ENCODE measurements at regions not wholly inside any gene's neighbourhood (a gene's known extent, or its start where the extent isn't known, plus 50 kb on each side); places are given as distances from the start of the nearest gene placed in this dataset.

GRCh38 chr5:148733601-148734438, 79.5 kb upstream of the HTR4 start:
- Histone ChIP-seq H3K9me3 (replicated peaks; ENCODE audit: control insufficient read depth, insufficient read depth, low read length) (no peaks in the 10 kb centered on the region), H3K4me1 (ENCODE audit: control insufficient read depth, extremely low read depth, insufficient read depth, low read length) (peaks cover 23% of the 10 kb centered on the region), H3K4me3 (replicated peaks in 1 of 3; ENCODE audit: insufficient read depth in 1 of 3, low read depth in 1 of 3, low read length in 3 of 3) (no peak overlapping the region), H3K27me3 (ENCODE audit: control insufficient read depth in 2 of 2, insufficient read depth in 2 of 2, low read length in 2 of 2) (no peaks in the 10 kb centered on the region), H4K20me1 (replicated peaks; ENCODE audit: control insufficient read depth, extremely low read depth, insufficient read depth, low read length) (no peaks in the 10 kb centered on the region), H3K4me2 (ENCODE audit: insufficient read depth, low read length) (no peak overlapping the region), H3K79me2 (ENCODE audit: control insufficient read depth, insufficient read depth, low read length) (no peaks in the 10 kb centered on the region), H3K9ac (replicated peaks; ENCODE audit: extremely low read depth, insufficient read depth, low read length) (no peak overlapping the region), H3K36me3 (ENCODE audit: control insufficient read depth in 2 of 2, extremely low read depth in 1 of 2, insufficient read depth in 2 of 2, low read length in 2 of 2) (no peaks in the 10 kb centered on the region), H3K27ac (ENCODE audit: insufficient read depth, low read depth, low read length) (no peak overlapping the region), H3K9me1 (replicated peaks; ENCODE audit: control insufficient read depth, extremely low read depth, insufficient read depth, low read length) (no peaks in the 10 kb centered on the region), H2AFZ (ENCODE audit: low read depth, low read length) (peak overlapping the region; percentile 31)
- ChIA-PET POLR2A (no interaction called here), CTCF (interaction anchor here (0.7 to 10.1 kb wide), 41 partner anchors 8 to 588 kb away, joined by 3 to 388 read pairs (median 4); partner anchors contain the start of gene ADRB2)
- DNase-seq (ENCODE audit: low read depth, low spot score): peak; percentile 83
- TF ChIP-seq FOS (IDR thresholded peaks at IDR 0.05; ENCODE audit: borderline replicate concordance, insufficient read depth, low read length) (no peak), CTCF (IDR thresholded peaks at IDR 0.05; ENCODE audit: extremely low read depth in 1 of 2, insufficient read depth in 1 of 2, low read depth in 1 of 2, low read length in 2 of 2) (peak; percentile 54 to 57)
- intact Hi-C loops (cut with micrococcal nuclease) (loop anchor here (1.0 to 2.0 kb wide), 8 partner anchors 223 to 535 kb away; no protein-coding TSS in a partner anchor), dilution Hi-C loops (cut with MboI; ENCODE audit: extremely low pct_ligation_motif_present, low sequenced_read_pairs) (loop anchor here (25.0 kb wide), 1 partner anchor 378 kb away; no protein-coding TSS in a partner anchor)
- BruUV-seq (replicated peaks): no TSS peak
- peak; percentile 80 for FAIRE-seq

- no peaks in the 10 kb centered on the region for H3K27me3 ChIP-seq (ENCODE audit: control insufficient read depth in 2 of 2, insufficient read depth in 2 of 2, low read length in 2 of 2)
- intact Hi-C loops (cut with micrococcal nuclease): loop anchor here (2.0 kb wide), 1 partner anchor 494 kb away; no protein-coding TSS in a partner anchor
- no peaks in the 10 kb centered on the region for H3K9me1 ChIP-seq (replicated peaks; ENCODE audit: control insufficient read depth, extremely low read depth, insufficient read depth, low read length)
- no peak overlapping the region for H3K4me3 ChIP-seq (replicated peaks in 1 of 3; ENCODE audit: insufficient read depth in 1 of 3, low read depth in 1 of 3, low read length in 3 of 3)
- DNase-seq (ENCODE audit: low read depth, low spot score) (no peak), FAIRE-seq (no peak)
- dilution Hi-C loops (cut with MboI; ENCODE audit: extremely low pct_ligation_motif_present, low sequenced_read_pairs): loop anchor here (25.0 kb wide), 1 partner anchor 378 kb away; no protein-coding TSS in a partner anchor
- no peaks in the 10 kb centered on the region for H4K20me1 ChIP-seq (replicated peaks; ENCODE audit: control insufficient read depth, extremely low read depth, insufficient read depth, low read length)
- no peak overlapping the region for H3K4me2 ChIP-seq (ENCODE audit: insufficient read depth, low read length)
- no peak overlapping the region for H3K9ac ChIP-seq (replicated peaks; ENCODE audit: extremely low read depth, insufficient read depth, low read length)
- no peak overlapping the region for H2AFZ ChIP-seq (ENCODE audit: low read depth, low read length)
- no TSS peak for BruUV-seq (replicated peaks)
- H3K9me3 ChIP-seq (replicated peaks; ENCODE audit: control insufficient read depth, insufficient read depth, low read length): no peaks in the 10 kb centered on the region
- no peak overlapping the region for H3K27ac ChIP-seq (ENCODE audit: insufficient read depth, low read depth, low read length)
- peaks cover 23% of the 10 kb centered on the region for H3K4me1 ChIP-seq (ENCODE audit: control insufficient read depth, extremely low read depth, insufficient read depth, low read length)
- CTCF ChIA-PET: interaction anchor here (0.7 to 10.1 kb wide), 27 partner anchors 11 to 534 kb away, joined by 3 to 388 read pairs (median 4); partner anchors contain the start of gene ADRB2
- no peak for TF ChIP-seq MYC (IDR thresholded peaks at IDR 0.05; ENCODE audit: low read depth, low read length)
- no peak for TF ChIP-seq GATA2 (IDR thresholded peaks at IDR 0.05; ENCODE audit: insufficient read depth, insufficient read length, low read depth, low read length)
- TF ChIP-seq POLR2AphosphoS5 (IDR thresholded peaks at IDR 0.05; ENCODE audit: insufficient read depth, low read depth, low read length): no peak
- TF ChIP-seq POLR2A (IDR thresholded peaks at IDR 0.05; ENCODE audit: low read depth, low read length): no peak
- POLR2A ChIA-PET: no interaction called here
- no peaks in the 10 kb centered on the region for H3K36me3 ChIP-seq (ENCODE audit: control insufficient read depth in 2 of 2, extremely low read depth in 1 of 2, insufficient read depth in 2 of 2, low read length in 2 of 2)
- no peaks in the 10 kb centered on the region for H3K79me2 ChIP-seq (ENCODE audit: control insufficient read depth, insufficient read depth, low read length)
Observed at GRCh38 chr5:148734518-148734917, 80.2 kb upstream of the HTR4 start.
